ENCODE measurements at regions not wholly inside any gene's neighbourhood (a gene's known extent, or its start where the extent isn't known, plus 50 kb on each side); places are given as distances from the start of the nearest gene placed in this dataset.

GRCh38 chr12:116421785-116422538 lies 137.2 kb upstream of the MAP1LC3B2 start:
- H3K4me2 ChIP-seq (replicated peaks; ENCODE audit: low read depth, low read length, poor library complexity, severe bottlenecking): no peak overlapping the region
- peaks cover 0 to 11% (median 9%) of the 10 kb centered on the region in 3 donors for H3K9me3 ChIP-seq (ENCODE audit: control extremely low read depth in 1 of 3, control insufficient read depth in 2 of 3, insufficient read depth in 1 of 3, low read length in 2 of 3)
- no peak overlapping the region for H3K9ac ChIP-seq (ENCODE audit: low read length)
- H3K4me3 ChIP-seq (ENCODE audit: control extremely low read depth in 1 of 5, extremely low read depth in 1 of 5, insufficient read depth in 1 of 5, low read depth in 2 of 5, low read length in 4 of 5): no peak overlapping the region
- POLR2A ChIA-PET: no interaction called here
- no peak overlapping the region for H3K27ac ChIP-seq (ENCODE audit: low read length in 2 of 2)
- CTCF ChIA-PET: no interaction called here
- H3K4me1 ChIP-seq (ENCODE audit: control insufficient read depth in 2 of 2, insufficient read depth in 2 of 2, low read length in 2 of 2): peaks cover 0 to 4% of the 10 kb centered on the region in 2 donors
- intact Hi-C loops (cut with micrococcal nuclease): no loop called here
- Mint-ChIP-seq H3K9me3 (ENCODE audit: insufficient read depth) (peaks cover 4% of the 10 kb centered on the region), H3K4me1 (no peaks in the 10 kb centered on the region), H3K27me3 (no peaks in the 10 kb centered on the region), H3K27ac (no peak overlapping the region), H3K4me3 (no peak overlapping the region)
- ATAC-seq (ENCODE audit: low read depth): no peak
- TF ChIP-seq EZH2 (IDR thresholded peaks at IDR 0.05; ENCODE audit: borderline replicate concordance, insufficient read depth, low read depth, low read length, poor library complexity, severe bottlenecking) (no peak), CTCF (IDR thresholded peaks at IDR 0.05) (no peak)
- H2AFZ ChIP-seq (ENCODE audit: insufficient read depth, low read depth, low read length, poor library complexity, severe bottlenecking): no peak overlapping the region
- no peaks in the 10 kb centered on the region for H3K36me3 ChIP-seq (replicated peaks in 1 of 2; ENCODE audit: control extremely low read depth in 1 of 2, control insufficient read depth in 1 of 2, extremely low read depth in 1 of 2, insufficient read depth in 2 of 2, low read length in 1 of 2)
- DNase-seq: no peak
- H3K27me3 ChIP-seq (replicated peaks in 1 of 4; ENCODE audit: control extremely low read depth in 1 of 4, control insufficient read depth in 3 of 4, insufficient read depth in 4 of 4, low read length in 3 of 4): no peaks in the 10 kb centered on the region
- no peaks in the 10 kb centered on the region for H4K20me1 ChIP-seq (ENCODE audit: control insufficient read depth, insufficient read depth, low read length, poor library complexity, severe bottlenecking)
- no CpG with 5 or more reads among the region's 2 CpGs for WGBS (ENCODE audit: insufficient coverage)
- H3K79me2 ChIP-seq (ENCODE audit: control insufficient read depth, insufficient read depth, low read length): no peaks in the 10 kb centered on the region

- Histone ChIP-seq H3K9ac (ENCODE audit: low read length) (no peak overlapping the region), H3K36me3 (replicated peaks in 1 of 2; ENCODE audit: control extremely low read depth in 1 of 2, control insufficient read depth in 1 of 2, extremely low read depth in 1 of 2, insufficient read depth in 2 of 2, low read length in 1 of 2) (no peaks in the 10 kb centered on the region), H2AFZ (ENCODE audit: insufficient read depth, low read depth, low read length, poor library complexity, severe bottlenecking) (no peak overlapping the region), H3K9me3 (ENCODE audit: control extremely low read depth in 1 of 3, control insufficient read depth in 2 of 3, insufficient read depth in 1 of 3, low read length in 2 of 3) (peaks cover 0 to 11% (median 9%) of the 10 kb centered on the region in 3 donors), H3K79me2 (ENCODE audit: control insufficient read depth, insufficient read depth, low read length) (no peaks in the 10 kb centered on the region), H3K4me1 (ENCODE audit: control insufficient read depth in 2 of 2, insufficient read depth in 2 of 2, low read length in 2 of 2) (peaks cover 0 to 4% of the 10 kb centered on the region in 2 donors), H3K4me2 (replicated peaks; ENCODE audit: low read depth, low read length, poor library complexity, severe bottlenecking) (no peak overlapping the region), H3K27me3 (replicated peaks in 1 of 4; ENCODE audit: control extremely low read depth in 1 of 4, control insufficient read depth in 3 of 4, insufficient read depth in 4 of 4, low read length in 3 of 4) (no peaks in the 10 kb centered on the region), H4K20me1 (ENCODE audit: control insufficient read depth, insufficient read depth, low read length, poor library complexity, severe bottlenecking) (no peaks in the 10 kb centered on the region), H3K4me3 (ENCODE audit: control extremely low read depth in 1 of 5, extremely low read depth in 1 of 5, insufficient read depth in 1 of 5, low read depth in 2 of 5, low read length in 4 of 5) (no peak overlapping the region), H3K27ac (ENCODE audit: low read length in 2 of 2) (no peak overlapping the region)
- POLR2A ChIA-PET: no interaction called here
- H3K9me3 Mint-ChIP-seq (ENCODE audit: insufficient read depth): peaks cover 4% of the 10 kb centered on the region
- DNase-seq (no peak), ATAC-seq (ENCODE audit: low read depth) (no peak)
- CTCF ChIA-PET: no interaction called here
- 100% methylated on average over 1 of the region's 4 CpGs for WGBS (ENCODE audit: insufficient coverage)
- no peaks in the 10 kb centered on the region for H3K27me3 Mint-ChIP-seq
- TF ChIP-seq CTCF (IDR thresholded peaks at IDR 0.05) (no peak), EZH2 (IDR thresholded peaks at IDR 0.05; ENCODE audit: borderline replicate concordance, insufficient read depth, low read depth, low read length, poor library complexity, severe bottlenecking) (no peak)
- H3K4me3 Mint-ChIP-seq: no peak overlapping the region
- H3K4me1 Mint-ChIP-seq: no peaks in the 10 kb centered on the region
- intact Hi-C loops (cut with micrococcal nuclease): no loop called here
- no peak overlapping the region for H3K27ac Mint-ChIP-seq
Observed at GRCh38 chr12:116423094-116423493, 136.1 kb upstream of the MAP1LC3B2 start.

Data from B cell (primary cell).